Adrenal gland (tissue), 5 donors: ENCODE measurements at regions not wholly inside any gene's neighbourhood (a gene's known extent, or its start where the extent isn't known, plus 50 kb on each side); places are given as distances from the start of the nearest gene placed in this dataset.

Experiments
- CTCF ChIP-seq, 6 experiments: fragments of 450-650 bp in 4 of 6; fragments of 200-600 bp in 2 of 6; sonication (generic) in 1 of 6; IDR thresholded peaks; 1 replicate in 5 of 6; 2 replicates in 1 of 6; pipeline versions ENCODE4 v1.5.1 to v1.8.0; 2016 to 2021; ENCODE audit warnings: antibody characterized with exemption in 6 of 6, mild to moderate bottlenecking in 2 of 6, moderate library complexity in 1 of 6
- POLR2A ChIP-seq, 2 donors: fragments of 450-650 bp; IDR thresholded peaks; one replicate each; pipeline ENCODE4 v1.6.1; 2017; ENCODE audit warnings: antibody characterized with exemption in 2 of 2, mild to moderate bottlenecking in 2 of 2, moderate library complexity in 1 of 2
- donor health status: DM: no; HTN: no; CAD: no.

- no peak for TF ChIP-seq CTCF (IDR thresholded peaks at IDR 0.05)
- TF ChIP-seq POLR2A (IDR thresholded peaks at IDR 0.05) = no peak
Observed at GRCh38 chr11:97989121-97989520, 1031.6 kb upstream of the CNTN5 start.
